ENCODE measurements at regions not wholly inside any gene's neighbourhood (a gene's known extent, or its start where the extent isn't known, plus 50 kb on each side); places are given as distances from the start of the nearest gene placed in this dataset.
"Not testable (repeated sequence)": the region's sequence is repeated elsewhere in the genome, so short reads cannot be mapped to it uniquely, and the experiment has no call there.

DNA sequence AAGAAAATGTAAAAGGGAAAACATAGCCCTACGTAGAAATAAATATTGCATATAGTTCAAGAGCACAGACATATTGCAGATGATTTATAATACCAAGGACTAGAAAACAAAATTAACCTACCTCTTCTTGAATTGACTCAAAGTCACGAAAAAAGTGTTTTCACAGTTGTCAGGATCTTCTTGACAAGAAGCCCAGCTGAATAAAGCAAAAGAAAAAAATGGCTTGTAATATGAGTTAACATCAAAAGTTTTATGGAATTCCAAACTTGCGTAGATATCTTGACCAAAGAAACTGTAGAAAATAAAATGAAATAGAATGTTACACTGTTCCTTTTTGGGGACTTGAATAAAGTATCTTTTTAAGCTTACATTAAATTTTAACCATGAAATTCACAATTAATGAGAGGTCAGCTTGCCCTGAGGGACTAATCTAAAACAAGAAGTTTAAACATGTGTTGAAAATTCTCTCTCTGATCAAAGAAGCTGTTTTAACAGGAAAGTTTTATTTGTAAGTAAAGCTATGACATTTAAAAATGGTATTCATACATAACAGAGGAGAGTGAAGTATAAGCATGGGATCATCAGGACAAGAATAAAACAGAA lies 133.1 kb upstream of the SEMA3C start:
- no peak for DNase-seq (ENCODE audit: low read depth in 2 of 2)

DNA sequence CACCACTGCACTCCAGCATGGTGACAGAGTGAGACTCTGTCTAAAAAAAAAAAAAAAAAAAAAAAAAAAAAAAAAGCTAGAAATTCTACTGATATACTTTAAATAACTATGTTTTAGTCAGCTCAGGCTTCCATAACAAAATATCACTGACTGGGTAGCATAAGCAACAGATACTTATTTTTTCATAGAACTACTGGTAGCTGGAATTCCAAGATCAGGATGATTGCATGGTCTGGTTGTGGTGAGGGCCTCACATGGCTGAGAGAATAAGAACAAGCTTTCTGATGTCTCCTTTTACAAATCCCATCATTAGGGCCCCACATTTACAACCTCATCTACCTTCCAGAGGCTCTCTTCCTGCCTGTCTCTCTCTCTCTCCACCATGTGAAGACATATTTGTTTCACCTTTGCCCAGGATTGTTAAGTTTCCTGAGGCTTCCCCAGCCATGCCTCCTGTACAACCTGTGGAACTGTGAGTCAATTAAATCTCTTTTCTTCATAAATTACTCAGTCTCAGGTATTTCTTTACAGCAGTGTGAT lies 126.7 kb upstream of the SEMA3C start:
- no peak for DNase-seq (ENCODE audit: low read depth in 2 of 2)

DNA sequence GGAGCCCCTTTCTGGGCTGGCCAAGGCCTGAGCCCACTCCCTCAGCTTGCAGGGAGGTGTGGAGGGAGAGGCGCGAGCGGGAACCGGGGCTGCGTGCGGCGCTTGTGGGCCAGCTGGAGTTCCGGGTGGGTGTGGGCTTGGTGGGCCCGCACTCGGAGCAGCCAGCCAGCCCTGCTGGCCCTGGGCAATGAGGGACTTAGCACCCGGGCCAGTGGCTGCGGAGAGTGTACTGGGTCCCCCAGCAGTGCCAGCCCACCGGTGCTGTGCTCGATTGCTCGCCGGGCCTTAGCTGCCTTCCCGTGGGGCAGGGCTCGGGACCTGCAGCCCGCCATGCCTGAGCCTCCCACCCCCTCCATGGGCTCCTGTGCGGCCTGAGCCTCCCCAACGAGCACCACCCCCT lies 123.8 kb upstream of the SEMA3C start:
- DNase-seq (ENCODE audit: low read depth in 2 of 2), result not testable (repeated sequence)

DNA sequence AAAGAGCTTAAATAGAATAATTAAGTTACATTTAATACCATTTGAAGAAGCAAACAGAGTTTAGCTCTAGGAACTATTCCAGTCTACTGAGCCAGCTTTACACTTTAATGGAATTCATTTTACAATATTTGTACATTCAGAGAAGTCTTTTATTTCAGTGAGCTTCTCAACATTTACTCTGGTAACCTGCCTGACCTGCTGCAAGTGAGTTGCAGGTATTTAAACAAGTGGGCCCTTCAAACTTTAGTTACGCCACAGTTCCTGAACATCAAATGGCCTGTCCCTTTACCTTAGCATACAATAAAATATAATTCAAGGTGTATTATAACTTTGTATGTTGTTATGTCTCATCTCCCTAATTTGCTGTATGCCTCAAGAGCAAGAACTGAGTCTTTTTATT lies 121.6 kb upstream of the SEMA3C start:
- DNase-seq (ENCODE audit: low read depth in 2 of 2), result no peak

DNA sequence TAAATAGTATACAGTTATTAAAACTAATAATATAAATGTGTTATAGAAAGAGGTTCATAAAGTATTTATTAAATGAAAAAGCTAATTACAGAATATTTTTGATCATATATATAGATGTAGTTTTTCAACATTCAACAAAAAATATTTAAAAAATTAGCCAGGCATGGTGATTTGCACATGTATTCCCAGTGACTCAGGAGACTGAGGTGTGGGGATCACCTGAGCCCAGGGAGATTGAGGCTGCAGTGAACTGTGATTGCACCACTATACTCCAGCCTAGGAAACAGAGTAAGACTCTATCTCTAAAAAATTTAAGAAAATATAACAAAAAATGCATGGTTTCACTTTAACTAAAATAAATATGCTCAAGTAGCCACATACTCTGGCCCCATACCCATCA lies 118.0 kb upstream of the SEMA3C start:
- DNase-seq (ENCODE audit: low read depth in 2 of 2), result no peak

DNA sequence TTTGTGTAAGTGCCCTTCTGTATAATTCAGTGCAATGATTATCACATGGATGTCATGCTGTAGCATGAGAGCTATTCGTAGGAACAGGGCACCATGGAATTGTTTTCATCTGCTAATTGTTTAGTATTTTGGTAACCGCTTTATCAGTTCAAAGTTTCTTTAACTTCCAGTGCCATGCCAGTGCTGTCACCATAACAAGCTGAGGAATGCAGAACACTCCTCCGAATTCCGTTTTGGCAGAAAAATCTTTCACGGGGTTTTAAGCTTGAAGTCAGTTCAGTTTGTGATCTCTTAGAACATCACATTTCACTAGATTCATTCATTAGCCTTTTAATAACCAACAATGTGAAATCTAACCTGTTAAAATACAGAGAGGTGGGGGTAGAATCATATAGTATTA lies 117.2 kb upstream of the SEMA3C start:
- DNase-seq (ENCODE audit: low read depth in 2 of 2), result no peak

DNA sequence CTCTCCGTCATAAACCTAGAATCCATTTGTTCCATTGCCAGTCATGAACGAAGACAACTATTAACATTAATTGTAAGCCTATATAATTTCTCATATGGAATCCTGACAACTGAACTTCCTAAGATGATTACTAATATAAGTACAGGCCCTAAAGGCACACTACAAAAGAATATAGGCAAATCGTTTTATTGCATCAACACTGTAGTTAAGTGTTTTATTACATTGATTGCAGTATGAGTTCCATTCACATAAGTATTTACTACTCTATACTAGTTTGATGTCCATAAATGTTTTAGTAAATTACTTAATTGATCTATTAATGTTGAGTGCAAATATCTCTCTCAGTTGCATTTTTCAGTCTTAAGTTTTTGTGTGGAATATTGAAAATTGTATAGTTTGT lies 113.1 kb upstream of the SEMA3C start:
- DNase-seq (ENCODE audit: low read depth in 2 of 2), result no peak

DNA sequence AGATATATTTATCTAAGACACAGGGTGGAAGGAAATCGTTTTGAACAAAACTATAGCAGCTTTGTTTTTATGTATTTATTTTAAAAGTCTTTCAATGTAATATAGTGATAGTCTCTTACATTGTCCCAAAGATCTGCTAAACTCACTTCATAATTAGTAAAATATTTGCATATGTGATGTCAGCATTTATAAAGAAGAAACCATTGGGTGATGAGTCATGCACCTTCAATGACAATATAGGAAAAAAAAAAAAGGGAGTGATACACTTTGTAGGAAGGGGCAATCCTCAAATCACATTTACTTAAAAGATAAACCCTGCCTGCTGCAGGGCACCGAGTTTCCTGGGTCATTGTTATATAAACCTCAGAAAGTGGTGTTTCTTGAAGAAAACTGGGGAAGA lies 112.4 kb upstream of the SEMA3C start:
- DNase-seq (ENCODE audit: low read depth in 2 of 2), result no peak

DNA sequence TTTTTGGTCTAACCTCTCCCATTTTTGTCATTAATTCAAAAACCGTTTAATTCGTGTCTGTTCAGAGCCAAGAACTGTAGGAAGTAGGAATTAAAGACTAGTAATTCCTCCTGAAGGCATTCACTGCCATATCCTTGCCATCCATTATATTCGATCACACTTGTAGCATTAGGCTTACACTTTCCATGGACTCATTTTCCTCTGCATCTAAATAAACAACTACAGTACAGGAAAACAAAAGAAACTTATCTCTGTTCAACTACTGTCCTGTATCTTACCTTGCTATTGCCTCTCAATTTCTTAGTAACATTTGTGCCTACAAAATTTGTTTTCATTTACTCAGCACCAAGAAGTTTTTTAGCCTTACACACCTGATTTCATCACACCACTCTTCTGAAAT lies 111.6 kb upstream of the SEMA3C start:
- no peak for DNase-seq (ENCODE audit: low read depth in 2 of 2)

DNA sequence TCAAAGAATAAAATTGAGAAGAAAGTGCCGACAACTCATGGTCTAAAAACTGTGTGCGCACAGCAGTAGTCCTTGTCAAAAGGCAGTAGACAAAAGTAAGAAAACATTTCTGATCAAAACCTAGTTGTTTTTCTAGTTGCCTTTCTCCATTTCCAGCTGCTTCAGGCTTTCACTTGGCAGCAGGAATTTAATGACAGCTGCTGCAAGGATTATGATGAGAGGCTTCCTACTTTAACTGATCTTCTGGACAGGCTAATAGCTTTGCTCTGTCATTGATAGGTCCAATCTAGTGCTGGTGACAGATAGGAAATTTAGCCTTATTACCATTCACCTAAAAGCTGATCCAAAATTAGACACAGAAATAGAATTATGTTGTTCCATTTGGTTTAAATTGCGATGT lies 110.7 kb upstream of the SEMA3C start:
- DNase-seq (ENCODE audit: low read depth in 2 of 2), result no peak

DNA sequence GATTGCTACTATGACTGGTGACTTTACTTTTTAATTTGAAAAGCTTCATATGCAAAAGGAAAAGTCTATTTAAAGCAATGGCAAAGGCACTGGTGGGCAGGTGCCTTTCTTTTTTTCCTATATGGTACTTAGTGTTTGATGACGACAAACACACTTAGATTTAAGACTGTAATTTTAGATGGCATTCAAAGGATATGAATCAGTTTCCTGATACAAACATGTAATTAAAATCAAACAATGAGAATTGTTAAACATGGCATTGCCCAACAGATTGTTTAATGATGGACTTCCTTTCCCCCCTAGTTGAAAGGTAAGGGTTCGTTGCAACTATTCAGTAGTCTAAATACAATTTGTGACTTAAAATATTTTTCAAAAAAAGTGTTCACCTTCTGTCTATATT lies 106.5 kb upstream of the SEMA3C start:
- no peak for DNase-seq (ENCODE audit: low read depth in 2 of 2)

DNA sequence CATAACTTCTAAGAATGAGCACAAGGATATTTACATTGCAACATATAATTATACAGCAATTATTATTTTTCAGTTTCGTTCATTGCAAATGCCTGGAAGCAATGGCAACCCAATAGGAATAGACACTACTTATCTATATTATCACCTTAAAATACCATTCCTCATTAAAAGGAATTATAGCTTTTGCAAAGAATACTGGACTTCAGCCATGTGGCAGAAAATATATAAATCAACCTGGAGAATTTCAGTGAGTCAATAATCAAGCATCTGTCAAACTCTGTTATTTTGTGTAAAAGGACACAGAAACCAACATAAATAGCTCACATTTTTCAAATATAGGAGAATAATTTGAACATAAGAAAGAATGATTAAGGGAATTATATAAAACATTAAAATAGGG lies 96.1 kb upstream of the SEMA3C start:
- DNase-seq (ENCODE audit: low read depth in 2 of 2), result no peak

DNA sequence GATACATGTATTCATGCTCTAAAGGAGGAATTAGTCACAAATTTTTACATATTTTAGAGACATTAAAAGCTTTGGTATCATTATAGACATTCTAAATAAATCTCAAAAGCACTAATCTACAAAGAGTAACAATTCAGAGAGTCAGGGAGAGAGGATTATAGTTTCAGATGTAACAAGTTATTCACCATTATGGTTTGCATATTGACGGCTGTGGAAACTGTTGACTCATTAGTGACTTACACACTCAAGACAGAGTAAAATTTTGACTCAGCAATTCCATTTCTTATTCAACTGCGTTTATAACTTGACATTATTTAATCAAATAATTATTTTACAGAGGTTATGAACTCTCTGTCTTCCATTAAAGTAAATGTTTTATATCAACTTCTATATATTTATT lies 95.4 kb upstream of the SEMA3C start:
- DNase-seq (ENCODE audit: low read depth in 2 of 2), result no peak

DNA sequence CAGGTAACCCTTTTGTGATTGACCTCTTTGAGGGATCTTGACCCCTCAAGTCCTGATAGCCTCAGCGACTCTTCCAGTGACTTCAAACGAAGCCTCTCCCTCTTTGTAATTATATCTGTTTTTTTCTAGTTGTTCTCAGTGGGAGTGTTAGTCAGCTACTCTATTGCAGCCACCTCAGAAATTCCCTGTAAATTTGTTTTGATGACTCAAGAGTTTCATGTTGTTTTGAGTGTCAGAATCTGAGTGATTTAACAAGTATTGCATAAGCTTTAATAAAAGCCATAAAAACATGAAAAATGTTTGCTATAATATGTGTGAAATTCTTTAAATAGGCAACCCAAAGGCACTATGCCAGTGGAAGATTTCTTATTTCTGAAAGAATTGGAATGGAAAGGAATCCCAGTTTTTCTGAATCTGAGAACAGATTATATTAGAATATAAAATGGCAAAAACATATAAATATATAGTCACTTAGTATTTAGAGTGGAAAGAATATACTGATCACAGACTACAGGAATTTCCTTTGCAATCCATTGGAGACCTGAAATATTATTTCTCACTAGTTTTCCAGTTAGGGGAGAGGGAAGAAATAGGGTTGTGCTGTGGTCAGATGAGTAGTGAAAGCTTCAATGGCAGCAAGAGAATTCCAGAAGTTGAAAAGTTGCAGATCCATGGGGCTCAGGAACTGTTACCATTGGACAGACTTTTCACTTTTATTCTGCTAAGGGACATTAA lies 94.4 kb upstream of the SEMA3C start:
- DNase-seq (ENCODE audit: low read depth in 2 of 2), result no peak

DNA sequence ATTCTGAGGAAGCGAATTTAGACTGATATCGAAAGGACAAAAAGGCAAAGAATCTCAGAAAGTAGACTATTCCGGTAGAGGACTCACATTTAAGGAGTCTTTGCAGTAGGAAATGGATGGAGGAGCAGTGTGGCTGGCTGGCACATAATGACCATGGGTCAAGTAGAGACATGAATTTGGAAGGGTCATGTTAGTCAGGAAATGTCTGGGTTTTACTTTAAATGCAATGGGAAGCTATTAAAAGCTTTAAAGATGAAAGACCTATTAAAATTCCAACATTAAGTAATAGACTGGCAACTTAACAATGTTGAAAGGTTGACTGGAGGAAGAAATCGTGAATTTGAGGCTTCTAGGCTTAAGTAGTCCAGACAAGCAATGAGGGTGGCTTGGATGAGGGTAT lies 90.0 kb upstream of the SEMA3C start:
- DNase-seq (ENCODE audit: low read depth in 2 of 2), result no peak

DNA sequence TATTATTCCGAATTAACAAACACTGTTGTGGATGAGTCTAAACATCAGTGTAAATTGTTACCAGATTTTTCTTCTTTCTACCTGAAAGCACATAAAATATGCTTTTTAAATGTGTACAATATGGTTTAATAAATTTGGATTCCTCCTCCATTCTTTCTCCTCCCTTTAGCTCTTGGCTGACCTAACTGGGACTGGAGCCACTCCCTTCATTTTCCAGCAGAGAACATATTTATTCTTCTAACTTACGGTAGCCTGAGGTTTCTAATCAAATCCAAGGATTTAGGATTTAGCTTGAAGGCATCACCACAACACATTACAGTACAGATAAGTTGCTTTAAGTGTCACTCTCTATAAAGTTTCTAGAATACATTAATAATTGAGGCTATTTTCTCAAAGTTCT lies 88.2 kb upstream of the SEMA3C start:
- DNase-seq (ENCODE audit: low read depth in 2 of 2), result no peak

DNA sequence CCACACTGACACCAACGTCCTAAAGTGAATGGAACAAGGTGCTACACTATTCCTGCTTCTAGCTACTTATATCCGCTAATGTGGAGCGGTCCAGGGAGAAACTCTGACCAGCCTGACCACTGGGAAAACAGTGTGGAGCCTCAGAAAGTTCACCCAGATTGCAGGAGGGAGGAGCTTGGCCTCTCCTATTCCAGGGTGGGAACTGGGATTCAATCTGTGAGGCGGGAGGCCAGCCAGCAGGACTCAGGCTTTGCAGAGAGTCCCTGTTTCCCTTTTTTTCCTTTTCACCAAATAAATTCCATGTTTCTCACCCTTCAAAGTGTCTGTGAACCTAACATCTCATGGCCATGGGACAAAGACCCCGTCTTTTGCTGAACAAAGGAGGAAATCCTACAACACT lies 86.4 kb upstream of the SEMA3C start:
- no peak for DNase-seq (ENCODE audit: low read depth in 2 of 2)

DNA sequence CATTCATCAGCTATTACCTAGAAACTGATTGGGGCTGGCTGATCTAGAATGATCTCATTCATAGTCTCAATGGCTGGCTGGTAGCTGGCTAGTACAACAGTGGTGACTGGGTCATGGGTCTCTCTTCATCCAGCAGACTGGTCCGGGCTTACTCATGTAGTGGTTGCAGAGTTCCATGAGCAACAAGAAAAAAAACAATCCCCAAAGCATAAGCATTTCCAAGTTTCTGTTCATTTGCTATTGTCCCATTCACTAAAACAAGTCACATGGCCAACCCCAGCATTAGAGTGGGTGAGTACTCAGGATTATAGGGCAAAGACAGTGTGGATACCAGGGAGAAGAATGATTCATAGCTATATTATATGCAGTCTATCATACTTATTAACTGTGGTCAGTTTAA lies 85.2 kb upstream of the SEMA3C start:
- no peak for DNase-seq (ENCODE audit: low read depth in 2 of 2)

DNA sequence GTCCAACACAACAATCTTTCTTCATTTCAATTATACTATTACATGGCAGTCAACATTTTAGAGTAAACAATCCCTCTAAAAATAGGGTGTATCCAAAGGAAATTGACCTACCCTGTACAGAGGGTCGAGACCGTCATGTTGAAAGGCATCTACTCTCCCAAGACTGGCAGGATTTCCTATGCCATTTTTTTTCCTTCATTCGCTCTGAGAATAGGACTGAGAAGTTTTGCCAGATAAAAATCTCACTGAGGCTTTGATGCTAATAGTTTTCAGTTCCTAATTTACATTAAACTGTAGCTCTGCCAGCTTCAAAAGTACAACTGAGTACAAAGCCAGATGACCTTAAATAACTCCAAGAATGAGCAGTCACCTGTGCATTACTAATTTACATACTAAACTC lies 84.5 kb upstream of the SEMA3C start:
- no peak for DNase-seq (ENCODE audit: low read depth in 2 of 2)

DNA sequence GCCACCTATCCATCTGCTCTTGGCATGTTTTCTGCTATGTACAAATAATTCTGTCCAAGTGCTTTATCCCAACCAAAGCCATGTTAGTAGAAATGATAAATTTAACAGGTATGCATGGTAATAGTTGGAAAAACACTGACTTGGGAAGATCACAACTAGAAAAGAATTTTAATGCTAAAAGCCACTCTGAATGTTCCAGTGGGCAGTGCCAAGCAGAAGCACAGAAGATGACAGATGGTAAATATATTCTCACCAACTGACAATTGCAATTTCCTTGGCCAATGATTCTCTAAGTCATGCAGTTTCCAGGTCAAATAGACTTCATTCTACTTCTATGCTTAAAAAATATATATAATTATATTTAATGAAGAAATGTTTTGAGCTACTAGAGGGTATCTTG lies 83.6 kb upstream of the SEMA3C start:
- no peak for DNase-seq (ENCODE audit: low read depth in 2 of 2)

DNA sequence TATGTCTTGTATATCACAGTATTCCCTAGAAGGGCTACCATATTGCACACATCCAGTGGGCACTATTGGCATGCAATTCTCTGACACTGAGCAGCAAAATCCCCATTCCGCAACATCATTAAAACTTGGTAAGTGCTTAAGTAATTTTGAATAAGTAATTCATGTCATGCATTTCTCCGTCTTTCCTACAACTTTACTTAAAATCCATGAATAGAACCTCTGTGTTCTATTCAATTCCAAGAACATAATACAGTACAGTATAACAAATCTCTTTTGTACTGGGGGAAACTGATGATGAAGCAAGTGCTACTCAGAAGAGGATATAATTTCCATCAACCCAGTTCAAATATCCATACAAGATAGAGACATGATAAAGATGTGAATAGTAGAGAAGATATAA lies 80.9 kb upstream of the SEMA3C start:
- DNase-seq (ENCODE audit: low read depth in 2 of 2), result no peak

DNA sequence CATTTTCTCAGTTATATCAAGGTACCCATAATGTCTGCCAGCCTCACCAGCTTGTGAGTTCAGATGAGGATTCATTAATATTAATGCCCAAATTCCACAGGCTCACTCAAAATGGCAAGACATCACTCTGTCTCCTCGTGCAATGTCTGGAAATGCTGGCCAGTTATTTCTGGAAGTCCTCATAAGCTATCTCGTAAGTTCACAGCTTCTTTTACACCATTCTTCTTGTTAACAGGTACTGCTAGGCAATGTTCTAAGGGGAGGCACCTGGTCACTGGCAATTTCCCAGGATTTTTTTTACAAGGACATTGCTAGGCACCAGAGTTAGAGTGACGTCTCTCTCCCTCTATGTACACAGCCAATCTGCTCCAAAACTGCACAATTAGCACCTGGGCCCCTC lies 80.2 kb upstream of the SEMA3C start:
- DNase-seq (ENCODE audit: low read depth in 2 of 2), result no peak

DNA sequence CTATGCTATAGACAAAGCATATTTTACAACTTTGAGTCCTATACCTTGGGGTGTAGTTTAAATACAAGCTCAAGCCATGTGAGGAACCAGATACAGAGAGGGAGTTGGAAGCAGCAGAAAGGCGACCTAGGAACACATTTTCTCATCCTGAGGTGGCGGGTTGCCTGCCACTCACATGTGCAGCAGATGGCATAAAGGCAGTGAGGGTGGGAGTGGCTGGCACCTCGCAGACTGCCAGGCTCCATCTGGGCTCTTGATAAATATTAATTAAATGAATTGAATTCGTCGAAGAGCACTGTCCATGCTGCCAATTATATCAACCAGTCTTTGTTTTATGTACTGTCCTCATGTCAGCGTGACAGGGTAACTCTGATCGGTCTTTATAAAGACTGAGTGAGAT lies 79.0 kb upstream of the SEMA3C start:
- no peak for DNase-seq (ENCODE audit: low read depth in 2 of 2)

DNA sequence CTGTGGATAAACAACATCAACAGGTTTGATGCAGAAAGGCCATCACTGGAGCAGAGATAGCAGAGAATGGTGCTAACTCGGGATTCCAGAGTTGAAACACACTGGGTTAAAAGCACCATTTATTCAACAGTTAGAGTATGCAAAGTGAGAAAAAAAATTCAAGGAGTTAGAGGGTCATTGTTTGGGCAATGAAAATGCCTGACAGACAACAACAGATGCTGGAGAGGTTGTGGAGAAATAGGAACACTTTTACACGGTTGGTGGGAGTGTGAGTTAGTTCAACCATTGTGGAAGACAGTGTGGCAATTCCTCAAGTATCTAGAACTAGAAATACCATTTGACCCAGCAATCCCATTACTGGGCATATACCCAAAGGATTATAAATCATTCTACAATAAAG lies 77.4 kb upstream of the SEMA3C start:
- DNase-seq (ENCODE audit: low read depth in 2 of 2), result not testable (repeated sequence)
